Mucosa of gallbladder (tissue), 1 donor: ENCODE measurements at regions not wholly inside any gene's neighbourhood (a gene's known extent, or its start where the extent isn't known, plus 50 kb on each side); places are given as distances from the start of the nearest gene placed in this dataset.

Experiments
- DNase-seq: peaks from one replicate; pipeline ENCODE4 v3.0.0-alpha.2; 2020; ENCODE audit warnings: low spot score
- donor health status: DM: no; HTN: no; CAD: no.

- no peak for DNase-seq
These were observed 147.1 kb upstream of the MYCN start for GRCh38 chr2:15793078-15793913.

GRCh38 chr2:15793978-15794377, 146.4 kb upstream of the MYCN start:
- DNase-seq, result no peak

- no peak for DNase-seq
These were observed 145.7 kb upstream of the MYCN start for GRCh38 chr2:15794608-15795134.

- DNase-seq, result no peak
These were observed 144.9 kb upstream of the MYCN start for GRCh38 chr2:15795426-15795825.

GRCh38 chr2:15796167-15796942, 144.0 kb upstream of the MYCN start:
- DNase-seq, result no peak

- DNase-seq, result no peak
These were observed 143.0 kb upstream of the MYCN start for GRCh38 chr2:15797231-15797938.

- no peak for DNase-seq
These were observed 142.4 kb upstream of the MYCN start for GRCh38 chr2:15797939-15798281.

- no peak for DNase-seq
These were observed 141.5 kb upstream of the MYCN start for GRCh38 chr2:15798701-15799431.

GRCh38 chr2:15799432-15799827, 140.9 kb upstream of the MYCN start:
- DNase-seq, result no peak

GRCh38 chr2:15800495-15801329, 139.6 kb upstream of the MYCN start:
- no peak for DNase-seq

GRCh38 chr2:15801439-15801838, 138.9 kb upstream of the MYCN start:
- DNase-seq, result no peak

GRCh38 chr2:15801904-15802303, 138.4 kb upstream of the MYCN start:
- no peak for DNase-seq

- no peak for DNase-seq
These were observed 137.4 kb upstream of the MYCN start for GRCh38 chr2:15802657-15803542.

GRCh38 chr2:15803543-15804245, 136.7 kb upstream of the MYCN start:
- DNase-seq, result no peak

- DNase-seq, result no peak
These were observed 136.1 kb upstream of the MYCN start for GRCh38 chr2:15804246-15804619.

GRCh38 chr2:15804691-15805090, 135.7 kb upstream of the MYCN start:
- no peak for DNase-seq

GRCh38 chr2:15805206-15805605, 135.1 kb upstream of the MYCN start:
- no peak for DNase-seq

GRCh38 chr2:15805772-15806171, 134.6 kb upstream of the MYCN start:
- DNase-seq, result no peak

GRCh38 chr2:15806801-15807417, 133.4 kb upstream of the MYCN start:
- no peak for DNase-seq
